ENCODE measurements at regions not wholly inside any gene's neighbourhood (a gene's known extent, or its start where the extent isn't known, plus 50 kb on each side); places are given as distances from the start of the nearest gene placed in this dataset.

- in situ Hi-C loops (cut with HindIII; ENCODE audit: low pct_unique_long_range_greater_than_20kb, low sequenced_read_pairs): no loop called here
- DNase-seq (ENCODE audit: low read depth in 1 of 2, low spot score in 1 of 2): peak in 1 of 2 experiments; percentile 51
- TF ChIP-seq JUND (IDR thresholded peaks at IDR 0.05; ENCODE audit: low read depth): no peak
Measured at GRCh38 chr2:898319-898718, 52.3 kb upstream of the SNTG2 start.

- in situ Hi-C loops (cut with HindIII; ENCODE audit: low pct_unique_long_range_greater_than_20kb, low sequenced_read_pairs): no loop called here
- TF ChIP-seq JUND (IDR thresholded peaks at IDR 0.05; ENCODE audit: low read depth): no peak
Measured at GRCh38 chr2:897091-897490, 53.6 kb upstream of the SNTG2 start.

GRCh38 chr2:893311-893710, 57.3 kb upstream of the SNTG2 start:
- peak; percentile 43 to 93 for DNase-seq (ENCODE audit: low read depth in 1 of 2, low spot score in 1 of 2)
- in situ Hi-C loops (cut with HindIII; ENCODE audit: low pct_unique_long_range_greater_than_20kb, low sequenced_read_pairs): no loop called here
- no peak for TF ChIP-seq JUND (IDR thresholded peaks at IDR 0.05; ENCODE audit: low read depth)

More at GRCh38 chr2:897091-897490, 53.6 kb upstream of the SNTG2 start:
- DNase-seq (ENCODE audit: low read depth in 1 of 2, low spot score in 1 of 2): no peak

GRCh38 chr2:892892-893291, 57.8 kb upstream of the SNTG2 start:
- no peak for DNase-seq (ENCODE audit: low read depth in 1 of 2, low spot score in 1 of 2)
- in situ Hi-C loops (cut with HindIII; ENCODE audit: low pct_unique_long_range_greater_than_20kb, low sequenced_read_pairs): no loop called here
- TF ChIP-seq JUND (IDR thresholded peaks at IDR 0.05; ENCODE audit: low read depth): no peak

- in situ Hi-C loops (cut with HindIII; ENCODE audit: low pct_unique_long_range_greater_than_20kb, low sequenced_read_pairs): no loop called here
- DNase-seq (ENCODE audit: low read depth in 1 of 2, low spot score in 1 of 2): no peak
- no peak for TF ChIP-seq JUND (IDR thresholded peaks at IDR 0.05; ENCODE audit: low read depth)
Measured at GRCh38 chr2:892401-892800, 58.2 kb upstream of the SNTG2 start.

- no peak for TF ChIP-seq JUND (IDR thresholded peaks at IDR 0.05; ENCODE audit: low read depth)
- no peak for DNase-seq (ENCODE audit: low read depth in 1 of 2, low spot score in 1 of 2)
- in situ Hi-C loops (cut with HindIII; ENCODE audit: low pct_unique_long_range_greater_than_20kb, low sequenced_read_pairs): no loop called here
Measured at GRCh38 chr2:891734-892133, 58.9 kb upstream of the SNTG2 start.

GRCh38 chr2:890791-891190, 59.9 kb upstream of the SNTG2 start:
- in situ Hi-C loops (cut with HindIII; ENCODE audit: low pct_unique_long_range_greater_than_20kb, low sequenced_read_pairs): no loop called here
- no peak for DNase-seq (ENCODE audit: low read depth in 1 of 2, low spot score in 1 of 2)
- no peak for TF ChIP-seq JUND (IDR thresholded peaks at IDR 0.05; ENCODE audit: low read depth)

- in situ Hi-C loops (cut with HindIII; ENCODE audit: low pct_unique_long_range_greater_than_20kb, low sequenced_read_pairs): no loop called here
- TF ChIP-seq JUND (IDR thresholded peaks at IDR 0.05; ENCODE audit: low read depth): no peak
- DNase-seq (ENCODE audit: low read depth in 1 of 2, low spot score in 1 of 2): no peak
Measured at GRCh38 chr2:890214-890613, 60.4 kb upstream of the SNTG2 start.

GRCh38 chr2:888906-889566, 61.6 kb upstream of the SNTG2 start:
- DNase-seq (ENCODE audit: low read depth in 1 of 2, low spot score in 1 of 2): no peak
- in situ Hi-C loops (cut with HindIII; ENCODE audit: low pct_unique_long_range_greater_than_20kb, low sequenced_read_pairs): no loop called here
- TF ChIP-seq JUND (IDR thresholded peaks at IDR 0.05; ENCODE audit: low read depth): no peak

GRCh38 chr2:888211-888801, 62.3 kb upstream of the SNTG2 start:
- in situ Hi-C loops (cut with HindIII; ENCODE audit: low pct_unique_long_range_greater_than_20kb, low sequenced_read_pairs): no loop called here
- no peak for DNase-seq (ENCODE audit: low read depth in 1 of 2, low spot score in 1 of 2)
- TF ChIP-seq JUND (IDR thresholded peaks at IDR 0.05; ENCODE audit: low read depth): no peak

GRCh38 chr2:887639-888038, 63.0 kb upstream of the SNTG2 start:
- no peak for DNase-seq (ENCODE audit: low read depth in 1 of 2, low spot score in 1 of 2)
- in situ Hi-C loops (cut with HindIII; ENCODE audit: low pct_unique_long_range_greater_than_20kb, low sequenced_read_pairs): no loop called here
- TF ChIP-seq JUND (IDR thresholded peaks at IDR 0.05; ENCODE audit: low read depth): no peak

GRCh38 chr2:886072-887022, 64.3 kb upstream of the SNTG2 start:
- TF ChIP-seq JUND (IDR thresholded peaks at IDR 0.05; ENCODE audit: low read depth): no peak
- in situ Hi-C loops (cut with HindIII; ENCODE audit: low pct_unique_long_range_greater_than_20kb, low sequenced_read_pairs): no loop called here
- DNase-seq (ENCODE audit: low read depth in 1 of 2, low spot score in 1 of 2): no peak

Data from T47D (cell line).